ENCODE measurements at regions not wholly inside any gene's neighbourhood (a gene's known extent, or its start where the extent isn't known, plus 50 kb on each side); places are given as distances from the start of the nearest gene placed in this dataset.
"Not testable (repeated sequence)": the region's sequence is repeated elsewhere in the genome, so short reads cannot be mapped to it uniquely, and the experiment has no call there.

DNA sequence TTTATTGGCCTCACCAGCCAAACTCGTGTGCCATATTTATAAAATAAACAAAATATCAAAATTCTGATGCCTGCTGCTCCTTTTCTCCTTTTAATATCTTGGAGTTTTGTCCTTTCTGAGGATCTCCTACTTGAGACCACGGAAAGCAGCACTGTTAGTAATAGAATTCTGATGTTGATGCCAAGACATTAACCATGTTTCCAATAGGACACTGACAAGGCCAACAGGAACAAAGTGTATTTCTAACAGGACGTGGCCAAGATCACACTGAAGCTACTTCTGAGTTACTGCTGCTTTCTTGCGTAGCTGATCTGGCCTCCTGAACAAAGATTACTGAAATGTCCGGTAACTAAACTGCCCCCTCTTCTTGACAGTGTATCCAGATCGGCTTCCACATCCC lies 848.5 kb downstream of the TTLL7 start:
- TF ChIP-seq, protein P1, sequence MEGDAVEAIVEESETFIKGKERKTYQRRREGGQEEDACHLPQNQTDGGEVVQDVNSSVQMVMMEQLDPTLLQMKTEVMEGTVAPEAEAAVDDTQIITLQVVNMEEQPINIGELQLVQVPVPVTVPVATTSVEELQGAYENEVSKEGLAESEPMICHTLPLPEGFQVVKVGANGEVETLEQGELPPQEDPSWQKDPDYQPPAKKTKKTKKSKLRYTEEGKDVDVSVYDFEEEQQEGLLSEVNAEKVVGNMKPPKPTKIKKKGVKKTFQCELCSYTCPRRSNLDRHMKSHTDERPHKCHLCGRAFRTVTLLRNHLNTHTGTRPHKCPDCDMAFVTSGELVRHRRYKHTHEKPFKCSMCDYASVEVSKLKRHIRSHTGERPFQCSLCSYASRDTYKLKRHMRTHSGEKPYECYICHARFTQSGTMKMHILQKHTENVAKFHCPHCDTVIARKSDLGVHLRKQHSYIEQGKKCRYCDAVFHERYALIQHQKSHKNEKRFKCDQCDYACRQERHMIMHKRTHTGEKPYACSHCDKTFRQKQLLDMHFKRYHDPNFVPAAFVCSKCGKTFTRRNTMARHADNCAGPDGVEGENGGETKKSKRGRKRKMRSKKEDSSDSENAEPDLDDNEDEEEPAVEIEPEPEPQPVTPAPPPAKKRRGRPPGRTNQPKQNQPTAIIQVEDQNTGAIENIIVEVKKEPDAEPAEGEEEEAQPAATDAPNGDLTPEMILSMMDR (IDR thresholded peaks at IDR 0.05), result not testable (repeated sequence)
- TF ChIP-seq POLR2A (IDR thresholded peaks at IDR 0.05), result not testable (repeated sequence)
